Uterus (tissue), 2 donors: ENCODE measurements at regions not wholly inside any gene's neighbourhood (a gene's known extent, or its start where the extent isn't known, plus 50 kb on each side); places are given as distances from the start of the nearest gene placed in this dataset.

Experiments
- POLR2A ChIP-seq, 2 donors: fragments of 450-650 bp; IDR thresholded peaks; one replicate each; pipeline ENCODE4 v1.6.1; 2016; ENCODE audit warnings: antibody characterized with exemption in 2 of 2, mild to moderate bottlenecking in 1 of 2, moderate library complexity in 1 of 2
- TF ChIP-seq, protein P1 (sequence below), 4 experiments: fragments of 200-600 bp in 2 of 4; fragments of 450-650 bp in 2 of 4; sonication (generic) in 2 of 4; IDR thresholded peaks; one replicate each; pipeline ENCODE4 v1.5.1; 2016 to 2019; ENCODE audit warnings: antibody characterized with exemption in 4 of 4, mild to moderate bottlenecking in 2 of 4, moderate library complexity in 1 of 4

DNA sequence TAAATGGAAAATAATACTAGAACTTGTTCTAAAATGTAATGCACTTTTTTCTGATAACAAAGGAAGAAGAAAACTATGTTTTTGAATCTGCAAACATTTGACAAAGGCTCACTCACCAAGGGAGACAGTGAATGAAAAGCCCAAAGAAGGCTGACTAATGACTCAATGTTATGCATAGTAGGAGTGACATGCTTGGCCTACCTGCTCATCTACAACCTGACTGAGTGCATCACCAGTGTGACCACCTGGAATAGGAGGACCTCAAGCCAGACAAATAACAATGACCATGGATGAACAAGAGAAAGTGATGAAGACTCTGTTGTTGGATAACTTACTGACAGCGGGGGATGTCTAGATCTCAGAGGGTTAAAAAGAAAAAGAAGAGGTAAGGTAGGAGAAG is 157.2 kb downstream of the SIM1 start:
- TF ChIP-seq, protein P1, sequence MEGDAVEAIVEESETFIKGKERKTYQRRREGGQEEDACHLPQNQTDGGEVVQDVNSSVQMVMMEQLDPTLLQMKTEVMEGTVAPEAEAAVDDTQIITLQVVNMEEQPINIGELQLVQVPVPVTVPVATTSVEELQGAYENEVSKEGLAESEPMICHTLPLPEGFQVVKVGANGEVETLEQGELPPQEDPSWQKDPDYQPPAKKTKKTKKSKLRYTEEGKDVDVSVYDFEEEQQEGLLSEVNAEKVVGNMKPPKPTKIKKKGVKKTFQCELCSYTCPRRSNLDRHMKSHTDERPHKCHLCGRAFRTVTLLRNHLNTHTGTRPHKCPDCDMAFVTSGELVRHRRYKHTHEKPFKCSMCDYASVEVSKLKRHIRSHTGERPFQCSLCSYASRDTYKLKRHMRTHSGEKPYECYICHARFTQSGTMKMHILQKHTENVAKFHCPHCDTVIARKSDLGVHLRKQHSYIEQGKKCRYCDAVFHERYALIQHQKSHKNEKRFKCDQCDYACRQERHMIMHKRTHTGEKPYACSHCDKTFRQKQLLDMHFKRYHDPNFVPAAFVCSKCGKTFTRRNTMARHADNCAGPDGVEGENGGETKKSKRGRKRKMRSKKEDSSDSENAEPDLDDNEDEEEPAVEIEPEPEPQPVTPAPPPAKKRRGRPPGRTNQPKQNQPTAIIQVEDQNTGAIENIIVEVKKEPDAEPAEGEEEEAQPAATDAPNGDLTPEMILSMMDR (IDR thresholded peaks at IDR 0.05) = no peak
- TF ChIP-seq POLR2A (IDR thresholded peaks at IDR 0.05) = no peak
